CD8-positive, alpha-beta memory T cell (primary cell): ENCODE measurements at regions not wholly inside any gene's neighbourhood (a gene's known extent, or its start where the extent isn't known, plus 50 kb on each side); places are given as distances from the start of the nearest gene placed in this dataset.

ENCODE experiments used
- CTCF ChIA-PET: fragments of 350-600 bp; sonication (Branson Sonifier 250); formaldehyde crosslinking; loops from one replicate; lab custom pipeline; 2021; ENCODE audit warnings: antibody characterized with exemption; lab: Charles Lee
- POLR2A ChIA-PET: fragments of 350-600 bp; sonication (Branson Sonifier 250); formaldehyde crosslinking; loops from one replicate; lab custom pipeline; 2021; ENCODE audit warnings: antibody characterized with exemption; lab: Charles Lee
- DNase-seq, 5 donors: peaks; one replicate each; pipeline versions ENCODE4 v3.0.0 to v3.0.0-alpha.2; 2020 to 2022; ENCODE audit warnings: mixed read lengths in 1 of 5
- H3K27ac ChIP-seq: one replicate; pipeline ENCODE4 v1.7.0; 2013; ENCODE audit warnings: low read depth, mild to moderate bottlenecking, low read length, moderate library complexity
- H3K27me3 ChIP-seq: 2 replicates; pipeline ENCODE4 v1.7.0; 2013; ENCODE audit warnings: low read length, mild to moderate bottlenecking; ENCODE audit not compliant: insufficient read depth, poor library complexity, severe bottlenecking
- H3K36me3 ChIP-seq: 2 replicates; pipeline ENCODE4 v1.7.0; 2013; ENCODE audit warnings: mild to moderate bottlenecking, low read length, moderate library complexity; ENCODE audit not compliant: insufficient read depth
- H3K4me1 ChIP-seq: 2 replicates; pipeline ENCODE4 v1.7.0; 2013; ENCODE audit warnings: mild to moderate bottlenecking, low read length, moderate library complexity; ENCODE audit not compliant: insufficient read depth
- H3K4me3 ChIP-seq: 2 replicates; pipeline ENCODE4 v1.7.0; 2013; ENCODE audit warnings: mild to moderate bottlenecking, low read length
- H3K9me3 ChIP-seq: 2 replicates; pipeline ENCODE4 v1.7.0; 2013; ENCODE audit warnings: mild to moderate bottlenecking, low read length
- H3K27ac Mint-ChIP-seq, 8 donors: one replicate each; pipeline ENCODE4 v1.8.0; 2020 to 2021; ENCODE audit warnings: mixed read lengths in 8 of 8, mild to moderate bottlenecking in 6 of 8, inconsistent platforms in 3 of 8, moderate library complexity in 3 of 8
- H3K27me3 Mint-ChIP-seq, 2 donors: one replicate each; pipeline ENCODE4 v1.8.0; 2020 to 2021; ENCODE audit warnings: mixed read lengths in 2 of 2, mild to moderate bottlenecking in 1 of 2, moderate library complexity in 1 of 2
- H3K36me3 Mint-ChIP-seq, 3 donors: one replicate each; pipeline ENCODE4 v1.8.0; 2020 to 2021; ENCODE audit warnings: mixed read lengths in 3 of 3, inconsistent platforms in 1 of 3, mild to moderate bottlenecking in 1 of 3
- H3K4me1 Mint-ChIP-seq, 3 donors: one replicate each; pipeline ENCODE4 v1.8.0; 2020 to 2021; ENCODE audit warnings: mixed read lengths in 3 of 3, inconsistent platforms in 1 of 3, mild to moderate bottlenecking in 1 of 3
- H3K4me3 Mint-ChIP-seq, 7 donors: one replicate each; pipeline ENCODE4 v1.8.0; 2020 to 2021; ENCODE audit warnings: mixed read lengths in 7 of 7, mild to moderate bottlenecking in 6 of 7, moderate library complexity in 4 of 7, inconsistent platforms in 2 of 7
- H3K9me3 Mint-ChIP-seq, 5 donors: one replicate each; pipeline ENCODE4 v1.8.0; 2020 to 2022; ENCODE audit warnings: mixed read lengths in 5 of 5, mild to moderate bottlenecking in 3 of 5, moderate library complexity in 2 of 5, inconsistent platforms in 1 of 5

- no peak for DNase-seq
- Mint-ChIP-seq H3K4me1 (no peaks in the 10 kb centered on the region), H3K4me3 (no peak overlapping the region), H3K27ac (no peak overlapping the region), H3K9me3 (peaks cover 0 to 28% (median 2%) of the 10 kb centered on the region in 5 donors), H3K36me3 (no peaks in the 10 kb centered on the region), H3K27me3 (no peaks in the 10 kb centered on the region)
- CTCF ChIA-PET, result no interaction called here
- H3K27ac ChIP-seq, result no peak overlapping the region
- no peaks in the 10 kb centered on the region for H3K36me3 ChIP-seq
- no peaks in the 10 kb centered on the region for H3K9me3 ChIP-seq
- no peak overlapping the region for H3K4me3 ChIP-seq
- POLR2A ChIA-PET, result no interaction called here
- H3K4me1 ChIP-seq, result no peaks in the 10 kb centered on the region
- no peaks in the 10 kb centered on the region for H3K27me3 ChIP-seq
Observed at GRCh38 chr5:85132269-85132668, 747.6 kb upstream of the EDIL3 start.

GRCh38 chr5:85140471-85140870, 755.8 kb upstream of the EDIL3 start:
- no peak for DNase-seq
- Histone ChIP-seq H3K27ac (no peak overlapping the region), H3K9me3 (no peaks in the 10 kb centered on the region), H3K36me3 (no peaks in the 10 kb centered on the region), H3K4me3 (no peak overlapping the region), H3K4me1 (no peaks in the 10 kb centered on the region), H3K27me3 (no peaks in the 10 kb centered on the region)
- Mint-ChIP-seq H3K36me3 (peaks cover 0 to 2% (median 0%) of the 10 kb centered on the region in 3 donors), H3K27me3 (no peaks in the 10 kb centered on the region), H3K27ac (no peak overlapping the region), H3K4me1 (no peaks in the 10 kb centered on the region), H3K4me3 (no peak overlapping the region), H3K9me3 (peaks cover 0 to 15% (median 2%) of the 10 kb centered on the region in 5 donors)
- ChIA-PET POLR2A (no interaction called here), CTCF (no interaction called here)

GRCh38 chr5:85143138-85143537, 758.5 kb upstream of the EDIL3 start:
- peaks cover 0 to 16% (median 0%) of the 10 kb centered on the region in 5 donors for H3K9me3 Mint-ChIP-seq
- Histone ChIP-seq H3K27ac (no peak overlapping the region), H3K36me3 (no peaks in the 10 kb centered on the region), H3K27me3 (no peaks in the 10 kb centered on the region), H3K4me3 (no peak overlapping the region), H3K4me1 (no peaks in the 10 kb centered on the region), H3K9me3 (no peaks in the 10 kb centered on the region)
- no peaks in the 10 kb centered on the region for H3K27me3 Mint-ChIP-seq
- no peak for DNase-seq
- H3K36me3 Mint-ChIP-seq, result peaks cover 0 to 2% (median 0%) of the 10 kb centered on the region in 3 donors
- H3K4me1 Mint-ChIP-seq, result no peaks in the 10 kb centered on the region
- ChIA-PET POLR2A (no interaction called here), CTCF (no interaction called here)
- no peak overlapping the region for H3K4me3 Mint-ChIP-seq
- H3K27ac Mint-ChIP-seq, result no peak overlapping the region

GRCh38 chr5:85148701-85149100, 764.0 kb upstream of the EDIL3 start:
- Histone ChIP-seq H3K4me1 (no peaks in the 10 kb centered on the region), H3K27me3 (no peaks in the 10 kb centered on the region), H3K9me3 (no peaks in the 10 kb centered on the region), H3K36me3 (no peaks in the 10 kb centered on the region), H3K27ac (no peak overlapping the region), H3K4me3 (no peak overlapping the region)
- ChIA-PET CTCF (no interaction called here), POLR2A (no interaction called here)
- Mint-ChIP-seq H3K27me3 (no peaks in the 10 kb centered on the region), H3K27ac (no peak overlapping the region), H3K9me3 (peaks cover 0 to 29% (median 0%) of the 10 kb centered on the region in 5 donors), H3K4me1 (no peaks in the 10 kb centered on the region), H3K4me3 (no peak overlapping the region), H3K36me3 (peaks cover 0 to under 1% (median 0%) of the 10 kb centered on the region in 3 donors)
- DNase-seq, result no peak

DNA sequence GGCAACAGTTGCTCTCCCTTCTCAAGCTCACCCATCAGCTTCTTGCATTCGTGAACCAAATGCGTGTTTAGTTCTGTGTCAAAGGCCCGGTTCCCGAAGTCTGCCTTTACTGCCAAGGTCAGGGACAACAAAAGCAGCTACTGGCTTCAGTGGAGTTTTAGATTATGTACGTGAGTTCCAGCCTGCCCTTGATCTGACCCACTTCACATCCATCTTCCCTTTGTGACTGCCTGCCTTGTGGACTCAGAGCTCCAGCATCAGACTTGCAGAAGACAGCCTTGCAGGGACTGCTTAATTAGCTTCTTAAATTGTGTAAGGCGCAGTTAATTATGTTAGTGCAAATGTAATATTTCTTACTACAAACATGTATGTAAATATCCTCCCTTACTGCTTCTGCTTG, 774.7 kb upstream of the EDIL3 start:
- Histone ChIP-seq H3K36me3 (no peaks in the 10 kb centered on the region), H3K4me3 (no peak overlapping the region), H3K4me1 (no peaks in the 10 kb centered on the region), H3K9me3 (no peaks in the 10 kb centered on the region), H3K27me3 (no peaks in the 10 kb centered on the region), H3K27ac (no peak overlapping the region)
- Mint-ChIP-seq H3K4me1 (no peaks in the 10 kb centered on the region), H3K4me3 (no peak overlapping the region), H3K9me3 (peaks cover 0 to 8% (median 4%) of the 10 kb centered on the region in 5 donors), H3K27ac (no peak overlapping the region), H3K36me3 (no peaks in the 10 kb centered on the region), H3K27me3 (no peaks in the 10 kb centered on the region)
- ChIA-PET CTCF (no interaction called here), POLR2A (no interaction called here)
- DNase-seq, result no peak

DNA sequence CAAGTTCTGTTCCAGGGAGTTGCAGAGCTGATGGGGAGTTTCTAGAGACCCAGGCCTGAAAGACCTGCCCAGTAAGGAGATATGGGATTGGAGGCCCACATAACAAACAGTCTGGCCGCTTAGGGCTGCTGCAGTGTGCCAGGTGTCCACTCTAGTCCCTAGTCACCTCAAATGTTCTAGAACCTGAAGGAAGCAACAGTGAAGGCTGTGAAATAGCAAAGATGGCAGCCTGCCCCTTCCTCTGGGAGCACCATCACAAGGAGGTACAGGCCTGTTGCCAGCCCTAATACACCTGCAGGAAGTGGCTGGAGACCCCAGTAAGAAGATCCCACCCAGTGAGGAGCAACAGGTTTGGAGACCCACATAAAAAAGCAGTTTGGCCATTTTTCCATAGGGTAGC, 783.8 kb upstream of the EDIL3 start:
- Mint-ChIP-seq H3K27me3 (no peaks in the 10 kb centered on the region), H3K4me3 (no peak overlapping the region), H3K36me3 (no peaks in the 10 kb centered on the region), H3K4me1 (no peaks in the 10 kb centered on the region), H3K27ac (no peak overlapping the region), H3K9me3 (peaks cover 2 to 19% (median 6%) of the 10 kb centered on the region in 5 donors)
- H3K4me3 ChIP-seq, result no peak overlapping the region
- ChIA-PET CTCF (no interaction called here), POLR2A (no interaction called here)
- H3K27me3 ChIP-seq, result no peaks in the 10 kb centered on the region
- no peaks in the 10 kb centered on the region for H3K4me1 ChIP-seq
- DNase-seq, result no peak
- H3K36me3 ChIP-seq, result no peaks in the 10 kb centered on the region
- H3K27ac ChIP-seq, result no peak overlapping the region
- no peaks in the 10 kb centered on the region for H3K9me3 ChIP-seq

- H3K36me3 Mint-ChIP-seq, result no peaks in the 10 kb centered on the region
- POLR2A ChIA-PET, result no interaction called here
- peaks cover 2 to 18% (median 6%) of the 10 kb centered on the region in 5 donors for H3K9me3 Mint-ChIP-seq
Observed at GRCh38 chr5:85170183-85170582, 785.5 kb upstream of the EDIL3 start.

DNA sequence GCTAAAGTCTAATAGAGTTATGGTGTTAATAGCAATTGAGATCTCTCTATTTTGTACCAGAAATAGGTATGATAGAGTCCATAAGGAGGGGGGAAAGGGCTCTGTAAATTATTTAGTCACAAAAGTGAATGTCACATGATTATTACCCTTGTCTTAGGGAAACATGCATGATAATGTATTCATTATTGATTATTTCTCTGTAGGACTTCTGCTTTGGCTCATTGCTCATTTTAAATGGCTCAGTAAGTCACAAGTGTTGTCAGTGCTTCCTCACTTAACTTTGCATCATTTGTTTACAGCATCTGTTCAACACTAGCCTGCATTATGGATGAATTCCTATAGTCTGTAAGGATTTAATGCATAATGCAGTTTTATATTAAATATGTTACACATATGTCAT, 788.8 kb upstream of the EDIL3 start:
- CTCF ChIA-PET, result no interaction called here

More at GRCh38 chr5:85170183-85170582, 785.5 kb upstream of the EDIL3 start:
- no peaks in the 10 kb centered on the region for H3K27me3 ChIP-seq
- H3K9me3 ChIP-seq, result no peaks in the 10 kb centered on the region
- no peak overlapping the region for H3K27ac ChIP-seq
- CTCF ChIA-PET, result interaction anchor here (1.3 kb wide), 1 partner anchor 43 kb away, joined by 3 read pairs; no protein-coding TSS in a partner anchor
- DNase-seq, result no peak
- no peak overlapping the region for H3K4me3 Mint-ChIP-seq
- H3K27ac Mint-ChIP-seq, result no peak overlapping the region
- H3K4me3 ChIP-seq, result no peak overlapping the region
- no peaks in the 10 kb centered on the region for H3K4me1 ChIP-seq
- no peaks in the 10 kb centered on the region for H3K27me3 Mint-ChIP-seq
- no peaks in the 10 kb centered on the region for H3K4me1 Mint-ChIP-seq
- no peaks in the 10 kb centered on the region for H3K36me3 ChIP-seq

More for the DNA sequence above, 788.8 kb upstream of the EDIL3 start:
- no peaks in the 10 kb centered on the region for H3K36me3 ChIP-seq
- H3K27me3 ChIP-seq, result no peaks in the 10 kb centered on the region
- POLR2A ChIA-PET, result no interaction called here
- Mint-ChIP-seq H3K36me3 (no peaks in the 10 kb centered on the region), H3K4me3 (no peak overlapping the region), H3K9me3 (peaks cover 0 to 4% (median 3%) of the 10 kb centered on the region in 5 donors), H3K4me1 (no peaks in the 10 kb centered on the region), H3K27ac (no peak overlapping the region), H3K27me3 (no peaks in the 10 kb centered on the region)
- no peak overlapping the region for H3K27ac ChIP-seq
- H3K4me3 ChIP-seq, result no peak overlapping the region
- no peaks in the 10 kb centered on the region for H3K4me1 ChIP-seq
- no peak for DNase-seq
- no peaks in the 10 kb centered on the region for H3K9me3 ChIP-seq
